ENCODE measurements at regions not wholly inside any gene's neighbourhood (a gene's known extent, or its start where the extent isn't known, plus 50 kb on each side); places are given as distances from the start of the nearest gene placed in this dataset.

DNA sequence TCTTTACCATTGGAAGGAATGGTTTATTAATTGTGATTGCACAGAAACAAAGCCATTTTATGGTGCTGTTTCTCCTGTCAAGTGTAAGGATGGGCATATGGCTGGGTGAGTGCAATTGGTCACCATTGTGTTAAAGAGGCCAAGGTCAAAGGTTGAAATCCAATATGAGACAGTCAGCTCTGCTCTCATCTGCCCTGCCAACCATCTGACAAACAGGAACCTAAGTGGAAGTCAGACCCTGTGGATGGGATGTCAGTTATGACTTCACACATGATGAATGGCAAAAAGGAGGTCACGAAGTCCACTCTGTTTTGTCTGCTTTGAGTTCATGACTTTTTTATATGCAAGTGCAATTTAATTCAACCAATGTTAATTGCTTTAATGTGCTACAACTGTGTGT is 172.7 kb upstream of the TMEM229A start:
- DNase-seq: no peak
- H3K4me2 ChIP-seq (ENCODE audit: insufficient read depth, insufficient read length, low read length): no peak overlapping the region
- H3K4me1 ChIP-seq (ENCODE audit: insufficient read depth, low read length): no peaks in the 10 kb centered on the region
- no peak overlapping the region for H2BK15ac ChIP-seq (ENCODE audit: low read depth, low read length)
- H3K14ac ChIP-seq (ENCODE audit: insufficient read depth, low read length): no peak overlapping the region
- no peaks in the 10 kb centered on the region for H4K20me1 ChIP-seq (ENCODE audit: control insufficient read depth, insufficient read depth, insufficient read length)
- H3K56ac ChIP-seq (ENCODE audit: insufficient read length, low read depth, low read length): no peak overlapping the region
- H2BK12ac ChIP-seq (ENCODE audit: insufficient read length, low read depth, low read length): no peak overlapping the region
- no peaks in the 10 kb centered on the region for H3K36me3 Mint-ChIP-seq (ENCODE audit: insufficient read depth in 1 of 3, low read depth in 3 of 3)
- WGBS (ENCODE audit: extremely low coverage, insufficient read length, low lambda C conversion rate): no CpG with 5 or more reads among the region's 1 CpG
- no peaks in the 10 kb centered on the region for H3K9me3 Mint-ChIP-seq
- H3T11ph ChIP-seq (ENCODE audit: low read length): no peak overlapping the region
- H2AFZ ChIP-seq (ENCODE audit: low read length): no peak overlapping the region
- no peak overlapping the region for H3K9ac ChIP-seq (ENCODE audit: extremely low read depth, insufficient read length, low read length)
- no peaks in the 10 kb centered on the region for H3K27me3 Mint-ChIP-seq (ENCODE audit: low read depth)
- no peak overlapping the region for H3K4ac ChIP-seq (ENCODE audit: low read depth, low read length)
- no peak overlapping the region for H2BK20ac ChIP-seq (ENCODE audit: low read depth, low read length, poor library complexity, severe bottlenecking)
- no peaks in the 10 kb centered on the region for H3K23me2 ChIP-seq (ENCODE audit: insufficient read length, low read depth, low read length, poor library complexity, severe bottlenecking)
- H4K8ac ChIP-seq (replicated peaks; ENCODE audit: insufficient read length, low read depth, low read length): no peak overlapping the region
- H3K18ac ChIP-seq (ENCODE audit: insufficient read length, low read depth, low read length): no peak overlapping the region
- no peak overlapping the region for H3K27ac ChIP-seq (ENCODE audit: insufficient read length, low read depth, low read length)
- no peak for TF ChIP-seq CTCF (conservative IDR thresholded peaks at IDR 0.05)
- H3K4me3 Mint-ChIP-seq: no peak overlapping the region
- no peak overlapping the region for H4K5ac ChIP-seq (ENCODE audit: insufficient read length, low read depth, low read length)
- no peak overlapping the region for H2BK120ac ChIP-seq (ENCODE audit: low read depth, low read length, poor library complexity, severe bottlenecking)
- no peak overlapping the region for H3K27ac Mint-ChIP-seq
- no peak overlapping the region for H2AK5ac ChIP-seq (ENCODE audit: insufficient read length, low read length)
- no peak overlapping the region for H4K91ac ChIP-seq (ENCODE audit: insufficient read length, low read depth, low read length)
- no peaks in the 10 kb centered on the region for H3K4me1 Mint-ChIP-seq
- H3K79me1 ChIP-seq (ENCODE audit: insufficient read depth, low read depth, low read length, poor library complexity, severe bottlenecking): no peaks in the 10 kb centered on the region
- H2BK5ac ChIP-seq (ENCODE audit: insufficient read length, low read length): no peak overlapping the region
- H3K23ac ChIP-seq (ENCODE audit: insufficient read length, low read depth, low read length): no peak overlapping the region
- no peaks in the 10 kb centered on the region for H3K9me3 ChIP-seq (ENCODE audit: control insufficient read depth, low read depth, low read length)
- H3K79me2 ChIP-seq (ENCODE audit: insufficient read depth, low read length): no peaks in the 10 kb centered on the region
- no peaks in the 10 kb centered on the region for H3K27me3 ChIP-seq (ENCODE audit: insufficient read depth, low read length)

Measured in H9 (cell line).